ENCODE measurements at regions not wholly inside any gene's neighbourhood (a gene's known extent, or its start where the extent isn't known, plus 50 kb on each side); places are given as distances from the start of the nearest gene placed in this dataset.

DNA sequence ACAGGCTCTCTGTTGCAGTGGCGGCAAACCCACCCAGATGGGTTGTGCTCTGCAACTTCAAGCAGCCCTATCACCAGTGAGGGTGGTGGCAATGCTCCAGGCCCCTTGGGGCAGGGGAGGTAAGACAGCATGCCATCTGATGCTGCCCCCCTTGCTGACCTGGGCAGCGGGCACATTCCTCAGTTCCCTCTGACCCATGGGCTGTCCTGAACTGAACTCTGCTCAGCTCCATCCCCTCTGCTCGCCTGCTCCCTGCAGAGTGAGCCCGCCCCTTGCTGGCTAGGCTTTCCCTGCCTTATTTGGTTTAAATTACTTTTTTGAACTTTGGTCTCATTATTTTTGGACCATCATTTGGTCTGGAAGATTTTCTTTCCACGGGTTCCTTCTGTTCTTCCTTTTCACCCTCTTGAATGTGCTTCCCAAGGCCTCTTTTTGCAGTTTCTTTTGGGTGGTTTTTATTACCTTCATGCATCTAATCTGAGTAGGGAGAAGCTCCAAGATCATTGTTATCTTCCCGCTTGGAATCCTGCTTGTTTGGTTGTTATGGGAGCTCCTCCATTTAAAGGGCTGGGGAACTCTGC is 565.4 kb downstream of the TNS1 start:
- TF ChIP-seq, protein P1, sequence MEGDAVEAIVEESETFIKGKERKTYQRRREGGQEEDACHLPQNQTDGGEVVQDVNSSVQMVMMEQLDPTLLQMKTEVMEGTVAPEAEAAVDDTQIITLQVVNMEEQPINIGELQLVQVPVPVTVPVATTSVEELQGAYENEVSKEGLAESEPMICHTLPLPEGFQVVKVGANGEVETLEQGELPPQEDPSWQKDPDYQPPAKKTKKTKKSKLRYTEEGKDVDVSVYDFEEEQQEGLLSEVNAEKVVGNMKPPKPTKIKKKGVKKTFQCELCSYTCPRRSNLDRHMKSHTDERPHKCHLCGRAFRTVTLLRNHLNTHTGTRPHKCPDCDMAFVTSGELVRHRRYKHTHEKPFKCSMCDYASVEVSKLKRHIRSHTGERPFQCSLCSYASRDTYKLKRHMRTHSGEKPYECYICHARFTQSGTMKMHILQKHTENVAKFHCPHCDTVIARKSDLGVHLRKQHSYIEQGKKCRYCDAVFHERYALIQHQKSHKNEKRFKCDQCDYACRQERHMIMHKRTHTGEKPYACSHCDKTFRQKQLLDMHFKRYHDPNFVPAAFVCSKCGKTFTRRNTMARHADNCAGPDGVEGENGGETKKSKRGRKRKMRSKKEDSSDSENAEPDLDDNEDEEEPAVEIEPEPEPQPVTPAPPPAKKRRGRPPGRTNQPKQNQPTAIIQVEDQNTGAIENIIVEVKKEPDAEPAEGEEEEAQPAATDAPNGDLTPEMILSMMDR (IDR thresholded peaks at IDR 0.05; ENCODE audit: insufficient read depth, low read length, poor library complexity, severe bottlenecking), result no peak
- Histone ChIP-seq H3K27me3 (ENCODE audit: control insufficient read depth, insufficient read depth, low read length) (no peaks in the 10 kb centered on the region), H3K36me3 (ENCODE audit: control insufficient read depth, insufficient read depth, low read length) (no peaks in the 10 kb centered on the region), H3K4me3 (ENCODE audit: low read depth, low read length) (no peak overlapping the region)
- DNase-seq (ENCODE audit: low read depth), result no peak

DNA sequence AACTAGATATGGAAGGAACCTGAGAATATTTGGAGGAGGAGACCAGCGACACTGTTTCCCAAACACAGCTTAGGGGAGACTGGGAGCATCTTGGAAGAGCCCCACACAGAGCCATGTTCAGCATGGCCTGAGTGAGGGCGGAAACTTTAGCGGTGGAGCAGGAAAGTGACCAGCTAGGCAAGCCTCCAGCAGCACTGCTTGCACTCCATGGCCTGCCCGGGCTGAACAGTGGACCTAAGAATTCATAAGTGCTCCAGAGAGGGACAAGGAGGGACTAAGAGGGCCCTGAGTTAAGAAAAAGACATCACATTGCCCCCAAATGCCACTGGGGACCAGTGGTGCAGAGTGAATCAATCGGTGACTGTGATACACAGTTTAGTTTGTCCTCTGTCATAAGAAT is 566.4 kb downstream of the TNS1 start:
- TF ChIP-seq, protein P1 (IDR thresholded peaks at IDR 0.05; ENCODE audit: insufficient read depth, low read length, poor library complexity, severe bottlenecking), result no peak
- Histone ChIP-seq H3K4me3 (ENCODE audit: low read depth, low read length) (no peak overlapping the region), H3K27me3 (ENCODE audit: control insufficient read depth, insufficient read depth, low read length) (no peaks in the 10 kb centered on the region), H3K36me3 (ENCODE audit: control insufficient read depth, insufficient read depth, low read length) (no peaks in the 10 kb centered on the region)
- DNase-seq (ENCODE audit: low read depth), result no peak

DNA sequence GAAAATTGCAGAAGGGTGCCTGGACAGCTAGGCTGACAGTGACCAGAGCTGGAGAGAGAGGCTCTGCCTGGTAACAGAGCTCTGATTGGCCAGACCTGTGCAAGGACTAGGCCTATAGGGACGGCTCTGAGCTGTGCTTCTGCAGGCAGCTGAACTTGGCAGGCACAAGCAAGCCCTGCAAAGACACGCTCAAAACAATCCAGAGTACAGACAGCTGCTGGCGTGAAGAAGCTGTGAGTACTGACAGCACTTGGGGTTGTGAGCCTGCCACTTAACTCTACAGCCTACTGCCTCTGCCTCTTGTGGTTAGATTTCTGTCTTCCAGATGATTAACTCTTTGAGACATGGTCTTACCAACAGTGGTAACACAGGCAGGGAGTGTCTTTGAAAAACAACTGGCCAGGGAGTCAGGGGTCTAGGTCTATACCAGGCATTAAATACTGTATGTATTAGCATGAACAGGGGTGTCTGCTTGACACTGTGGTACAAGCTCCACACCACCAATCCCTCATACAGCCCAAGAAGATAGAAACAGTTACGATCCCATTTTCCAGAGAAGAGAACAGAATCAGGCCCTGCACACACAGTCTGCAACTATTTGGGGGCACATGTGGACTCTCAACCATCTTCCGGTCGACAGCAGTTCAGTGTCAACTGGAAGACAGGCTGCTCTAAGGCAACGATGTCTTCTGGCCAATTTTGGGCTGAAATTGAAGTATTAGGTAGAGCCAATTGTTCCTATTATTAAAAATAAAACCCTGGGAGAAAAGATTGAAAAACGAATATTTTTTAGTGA is 568.4 kb downstream of the TNS1 start:
- no peak overlapping the region for H3K4me3 ChIP-seq (ENCODE audit: low read depth, low read length)
- TF ChIP-seq, protein P1 (IDR thresholded peaks at IDR 0.05; ENCODE audit: insufficient read depth, low read length, poor library complexity, severe bottlenecking), result no peak
- H3K27me3 ChIP-seq (ENCODE audit: control insufficient read depth, insufficient read depth, low read length), result no peaks in the 10 kb centered on the region
- DNase-seq (ENCODE audit: low read depth), result peak; percentile 93
- no peaks in the 10 kb centered on the region for H3K36me3 ChIP-seq (ENCODE audit: control insufficient read depth, insufficient read depth, low read length)

DNA sequence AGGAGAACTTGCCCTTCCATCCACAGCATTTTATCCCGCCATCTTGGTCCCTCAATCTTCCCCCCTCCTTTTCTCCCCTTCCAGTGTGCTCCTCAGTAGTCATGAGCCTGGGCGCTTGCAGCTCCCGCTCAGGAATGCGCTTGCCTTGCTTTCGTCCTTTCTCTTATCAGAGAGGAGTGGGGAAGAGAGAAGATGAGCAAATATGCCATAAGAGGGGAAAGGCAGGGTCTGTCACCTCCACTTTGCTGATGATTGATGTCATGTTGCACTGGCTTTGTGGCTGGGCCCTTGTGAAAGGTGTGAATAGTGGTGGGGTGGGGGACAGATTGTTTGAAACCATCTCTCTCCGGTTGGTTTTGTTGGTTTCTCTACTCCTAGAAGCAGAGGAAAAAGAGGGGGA is 569.3 kb downstream of the TNS1 start:
- no peaks in the 10 kb centered on the region for H3K36me3 ChIP-seq (ENCODE audit: control insufficient read depth, insufficient read depth, low read length)
- TF ChIP-seq, protein P1 (IDR thresholded peaks at IDR 0.05; ENCODE audit: insufficient read depth, low read length, poor library complexity, severe bottlenecking), result no peak
- no peaks in the 10 kb centered on the region for H3K27me3 ChIP-seq (ENCODE audit: control insufficient read depth, insufficient read depth, low read length)
- DNase-seq (ENCODE audit: low read depth), result no peak
- no peak overlapping the region for H3K4me3 ChIP-seq (ENCODE audit: low read depth, low read length)

DNA sequence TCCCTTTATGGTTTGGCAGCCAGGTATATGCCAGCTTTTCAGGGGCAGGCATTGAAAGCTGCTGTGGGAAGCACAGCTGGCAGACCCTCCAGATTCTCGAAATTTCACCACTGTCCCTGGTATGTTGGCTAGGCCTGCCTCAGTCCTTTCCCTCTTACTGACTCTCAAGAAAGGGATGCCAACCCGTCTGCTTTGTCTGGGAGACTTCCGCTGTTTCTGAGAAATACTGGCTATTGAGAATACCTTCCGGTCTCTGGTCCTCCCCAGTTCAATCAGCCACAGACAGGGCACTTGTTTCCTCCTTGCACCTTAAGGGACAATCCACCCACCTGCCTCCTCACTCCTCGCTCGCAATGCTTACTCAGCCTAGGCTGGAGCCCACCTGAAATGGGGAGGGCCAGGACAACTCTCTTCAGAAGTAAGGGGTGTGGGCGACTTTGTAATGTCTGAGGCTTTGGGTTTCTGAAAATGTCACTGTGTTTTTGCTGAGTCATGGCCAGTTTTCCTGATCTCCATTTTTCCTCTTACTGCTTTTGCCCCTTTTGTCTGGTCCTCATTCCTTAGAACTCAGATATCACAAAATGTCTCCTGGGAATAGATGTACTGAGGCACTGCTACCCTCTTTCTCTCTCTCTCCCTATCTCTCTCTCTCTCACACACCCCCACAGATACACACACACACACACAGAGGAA is 571.1 kb downstream of the TNS1 start:
- Histone ChIP-seq H3K4me3 (ENCODE audit: low read depth, low read length) (no peak overlapping the region), H3K27me3 (ENCODE audit: control insufficient read depth, insufficient read depth, low read length) (no peaks in the 10 kb centered on the region), H3K36me3 (ENCODE audit: control insufficient read depth, insufficient read depth, low read length) (no peaks in the 10 kb centered on the region)
- TF ChIP-seq, protein P1 (IDR thresholded peaks at IDR 0.05; ENCODE audit: insufficient read depth, low read length, poor library complexity, severe bottlenecking), result no peak
- DNase-seq (ENCODE audit: low read depth), result no peak
